HFFc6 (cell line): ENCODE measurements at regions not wholly inside any gene's neighbourhood (a gene's known extent, or its start where the extent isn't known, plus 50 kb on each side); places are given as distances from the start of the nearest gene placed in this dataset.

ENCODE experiments used
- DNase-seq: peaks from one replicate; pipeline ENCODE4 v3.0.0-alpha.2; 2018
- H3K27ac Mint-ChIP-seq: 2 replicates; pipeline ENCODE4 v1.8.0; 2020; ENCODE audit warnings: mild to moderate bottlenecking, mixed read lengths
- H3K27me3 Mint-ChIP-seq: 2 replicates; pipeline ENCODE4 v1.8.0; 2021; ENCODE audit warnings: mild to moderate bottlenecking, moderate library complexity, mixed read lengths; ENCODE audit not compliant: insufficient read depth
- H3K36me3 Mint-ChIP-seq: 2 replicates; pipeline ENCODE4 v1.8.0; 2021; ENCODE audit warnings: low read depth, mixed read lengths
- H3K4me1 Mint-ChIP-seq: 2 replicates; pipeline ENCODE4 v1.8.0; 2020; ENCODE audit warnings: low read depth, mixed read lengths
- H3K4me3 Mint-ChIP-seq: 2 replicates; pipeline ENCODE4 v1.8.0; 2020; ENCODE audit warnings: mild to moderate bottlenecking, moderate library complexity, mixed read lengths
- H3K9me3 Mint-ChIP-seq: 2 replicates; pipeline ENCODE4 v1.8.0; 2020; ENCODE audit warnings: mild to moderate bottlenecking, mixed read lengths
- TF ChIP-seq, protein P1 (sequence below): fragments of 200-600 bp; sonication (generic); IDR thresholded peaks from 2 replicates; pipeline ENCODE4 v1.5.0; 2021; ENCODE audit warnings: antibody characterized with exemption, mild to moderate bottlenecking

DNA sequence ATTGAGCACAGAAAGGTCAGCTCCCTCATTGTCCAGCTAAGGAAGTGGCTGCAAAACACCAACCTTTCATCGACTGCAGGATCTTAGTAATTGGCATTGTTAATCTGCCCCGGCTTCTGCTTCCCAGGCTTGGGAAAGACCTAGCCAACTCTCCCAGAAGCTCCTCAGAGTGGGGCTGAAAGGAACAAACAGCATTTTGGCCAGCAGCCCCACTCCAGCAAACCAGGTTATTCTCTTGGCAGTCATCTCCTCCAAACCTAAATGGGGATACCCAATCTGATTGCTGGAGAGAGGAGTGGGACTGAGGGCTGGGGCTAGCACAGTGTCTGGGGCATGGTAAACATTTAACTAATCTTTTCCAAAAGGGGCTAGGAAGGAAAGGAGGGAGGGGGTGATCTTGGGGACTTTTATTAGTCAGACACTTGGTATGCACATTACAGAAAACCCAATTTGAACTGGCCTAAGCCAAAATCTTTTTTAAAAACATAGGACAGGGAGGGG lies 294.4 kb downstream of the MN1 start:
- Mint-ChIP-seq H3K4me1 (peaks cover 43% of the 10 kb centered on the region), H3K9me3 (peaks cover 7% of the 10 kb centered on the region; the same call in 1 of the 2 replicates), H3K27ac (no peak overlapping the region), H3K27me3 (peaks cover 2% of the 10 kb centered on the region; the same call in 1 of the 2 replicates), H3K36me3 (peaks cover 9% of the 10 kb centered on the region; the same call in 1 of the 2 replicates), H3K4me3 (no peak overlapping the region)
- TF ChIP-seq, protein P1, sequence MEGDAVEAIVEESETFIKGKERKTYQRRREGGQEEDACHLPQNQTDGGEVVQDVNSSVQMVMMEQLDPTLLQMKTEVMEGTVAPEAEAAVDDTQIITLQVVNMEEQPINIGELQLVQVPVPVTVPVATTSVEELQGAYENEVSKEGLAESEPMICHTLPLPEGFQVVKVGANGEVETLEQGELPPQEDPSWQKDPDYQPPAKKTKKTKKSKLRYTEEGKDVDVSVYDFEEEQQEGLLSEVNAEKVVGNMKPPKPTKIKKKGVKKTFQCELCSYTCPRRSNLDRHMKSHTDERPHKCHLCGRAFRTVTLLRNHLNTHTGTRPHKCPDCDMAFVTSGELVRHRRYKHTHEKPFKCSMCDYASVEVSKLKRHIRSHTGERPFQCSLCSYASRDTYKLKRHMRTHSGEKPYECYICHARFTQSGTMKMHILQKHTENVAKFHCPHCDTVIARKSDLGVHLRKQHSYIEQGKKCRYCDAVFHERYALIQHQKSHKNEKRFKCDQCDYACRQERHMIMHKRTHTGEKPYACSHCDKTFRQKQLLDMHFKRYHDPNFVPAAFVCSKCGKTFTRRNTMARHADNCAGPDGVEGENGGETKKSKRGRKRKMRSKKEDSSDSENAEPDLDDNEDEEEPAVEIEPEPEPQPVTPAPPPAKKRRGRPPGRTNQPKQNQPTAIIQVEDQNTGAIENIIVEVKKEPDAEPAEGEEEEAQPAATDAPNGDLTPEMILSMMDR = no peak
- DNase-seq = no peak

DNA sequence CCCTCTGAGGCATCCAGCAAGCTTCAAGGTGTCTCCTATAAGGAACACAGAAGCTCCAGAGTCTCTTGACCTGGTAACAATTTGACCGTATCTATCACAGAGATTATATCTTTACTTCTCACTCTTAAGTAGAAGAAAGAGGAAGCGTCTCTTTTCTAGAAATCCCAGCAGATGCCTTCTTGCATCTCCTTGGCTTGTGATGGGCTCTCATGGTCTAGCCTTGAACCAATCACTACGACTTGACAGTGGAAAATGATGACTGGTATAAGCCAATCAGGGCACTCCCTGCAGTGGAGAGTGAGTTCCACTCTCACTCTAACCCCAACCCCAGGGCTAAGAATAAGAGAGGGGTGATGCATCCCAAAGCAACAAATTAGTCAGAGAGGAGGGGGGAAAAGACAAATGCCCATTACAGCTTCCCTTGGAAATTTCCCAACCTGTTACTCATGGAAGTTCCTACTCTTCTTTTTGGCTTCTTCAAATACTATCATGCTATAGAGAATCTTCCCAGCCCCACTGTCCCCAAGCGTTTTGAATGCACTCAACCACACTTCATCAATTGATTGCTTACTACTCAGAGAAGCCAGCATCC lies 293.5 kb downstream of the MN1 start:
- H3K4me3 Mint-ChIP-seq = no peak overlapping the region
- H3K27me3 Mint-ChIP-seq = peaks cover 2% of the 10 kb centered on the region; the same call in 1 of the 2 replicates
- DNase-seq = peak; percentile 36
- no peak overlapping the region for H3K27ac Mint-ChIP-seq
- peaks cover 52% of the 10 kb centered on the region for H3K4me1 Mint-ChIP-seq
- H3K9me3 Mint-ChIP-seq = peaks cover 7% of the 10 kb centered on the region; the same call in 1 of the 2 replicates
- TF ChIP-seq, protein P1 = no peak
- peaks cover 9% of the 10 kb centered on the region; the same call in 1 of the 2 replicates for H3K36me3 Mint-ChIP-seq

DNA sequence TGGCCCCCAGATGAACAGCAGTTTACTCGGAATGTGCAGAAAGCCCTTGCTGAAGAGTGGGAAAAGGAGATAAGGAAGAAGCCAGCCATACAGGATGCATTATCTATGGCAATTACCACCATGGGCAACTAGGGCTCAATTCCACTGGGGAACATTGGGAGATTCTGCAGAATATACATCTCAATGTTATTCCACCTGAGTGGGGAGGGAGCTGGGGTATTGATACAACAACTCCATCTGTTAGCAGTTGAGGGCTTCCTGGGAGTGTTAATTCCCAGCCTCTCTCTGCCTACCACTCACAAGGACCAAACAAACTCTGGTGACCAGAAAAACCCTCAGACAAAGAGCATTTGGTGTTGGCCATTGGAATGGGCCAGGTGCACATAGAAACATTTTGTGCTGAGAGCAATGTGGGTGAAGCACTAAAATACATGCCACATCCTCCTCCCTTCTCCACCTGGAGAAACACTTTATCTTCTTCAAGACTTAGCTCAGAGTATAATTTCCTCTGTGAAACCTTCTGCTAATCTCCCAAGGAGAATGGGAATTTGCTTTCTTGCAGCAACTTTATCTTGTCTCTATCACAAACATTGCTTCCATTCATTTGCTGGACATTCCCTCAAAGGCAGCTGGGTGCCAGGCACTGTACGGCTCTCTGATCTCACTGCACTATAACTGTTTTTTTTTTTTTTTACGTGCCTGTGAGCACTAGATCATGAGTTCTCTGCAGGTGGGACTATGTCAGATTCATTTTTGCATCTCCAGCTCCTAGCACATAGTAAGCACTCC lies 292.2 kb downstream of the MN1 start:
- Mint-ChIP-seq H3K27ac (no peak overlapping the region), H3K4me3 (no peak overlapping the region), H3K36me3 (no peaks in the 10 kb centered on the region), H3K27me3 (peaks cover 2% of the 10 kb centered on the region; the same call in 1 of the 2 replicates), H3K9me3 (no peaks in the 10 kb centered on the region), H3K4me1 (peaks cover 55% of the 10 kb centered on the region)
- DNase-seq = no peak
- TF ChIP-seq, protein P1 = no peak

DNA sequence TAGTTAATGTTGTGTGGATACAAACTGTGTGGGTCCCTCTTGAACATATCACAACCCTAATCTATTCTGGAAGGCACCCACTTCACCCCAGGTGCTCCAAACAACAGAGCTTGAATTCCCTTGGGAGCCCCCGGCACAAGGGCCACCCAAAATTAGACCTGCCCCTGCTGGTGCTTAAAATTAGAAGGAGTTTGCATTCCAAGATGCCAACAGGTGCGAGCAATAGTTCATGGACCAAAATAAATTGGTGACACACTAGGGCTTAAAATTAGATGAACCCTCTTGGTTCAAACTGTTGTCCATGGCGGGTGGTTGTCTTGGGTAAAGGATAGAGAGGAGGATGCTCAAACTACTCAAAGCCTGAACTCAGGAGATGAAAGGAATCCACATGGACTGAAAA lies 291.5 kb downstream of the MN1 start:
- Mint-ChIP-seq H3K4me1 (peaks cover 55% of the 10 kb centered on the region), H3K4me3 (no peak overlapping the region), H3K27ac (no peak overlapping the region), H3K36me3 (no peaks in the 10 kb centered on the region), H3K9me3 (no peaks in the 10 kb centered on the region), H3K27me3 (peaks cover 2% of the 10 kb centered on the region; the same call in 1 of the 2 replicates)
- TF ChIP-seq, protein P1 = no peak
- DNase-seq = no peak

DNA sequence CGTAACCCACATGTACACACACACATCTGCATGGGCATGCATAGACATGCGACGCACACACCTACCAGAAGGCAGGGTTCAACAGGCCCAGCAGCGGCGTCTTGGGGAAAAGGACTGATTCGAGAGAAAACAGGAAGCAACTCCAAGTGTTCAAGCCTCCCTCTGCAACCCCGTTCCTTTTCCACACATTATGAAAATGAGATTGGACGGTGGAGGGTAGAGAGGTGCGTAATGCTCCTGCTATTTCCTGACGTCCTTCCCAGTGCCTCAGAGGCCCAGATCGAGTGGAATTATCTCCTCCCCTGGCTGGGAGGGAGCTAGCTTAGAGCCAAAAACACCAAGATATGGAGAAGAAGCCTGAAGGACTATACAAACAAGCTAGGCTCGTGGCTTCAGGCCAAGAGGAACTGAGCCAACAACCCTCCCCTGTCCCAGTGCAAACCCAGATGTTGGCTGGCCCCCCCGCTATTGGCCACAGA lies 289.2 kb downstream of the MN1 start:
- TF ChIP-seq, protein P1 = no peak
- Mint-ChIP-seq H3K36me3 (no peaks in the 10 kb centered on the region), H3K9me3 (no peaks in the 10 kb centered on the region), H3K27me3 (no peaks in the 10 kb centered on the region), H3K4me3 (peak overlapping the region; percentile 55), H3K27ac (peak overlapping the region; percentile 79), H3K4me1 (peaks cover 55% of the 10 kb centered on the region)
- DNase-seq = peak; percentile 92
